ENCODE measurements at regions not wholly inside any gene's neighbourhood (a gene's known extent, or its start where the extent isn't known, plus 50 kb on each side); places are given as distances from the start of the nearest gene placed in this dataset.

- TF ChIP-seq POLR2AphosphoS5 (IDR thresholded peaks at IDR 0.05; ENCODE audit: insufficient read depth in 1 of 2, low read depth in 1 of 2) (no peak), POLR2A (IDR thresholded peaks at IDR 0.05) (no peak)
Observed at GRCh38 chr2:185979546-185980071, 241.0 kb downstream of the FSIP2 start.

All from vagina (tissue), 2 donors.